ENCODE measurements at regions not wholly inside any gene's neighbourhood (a gene's known extent, or its start where the extent isn't known, plus 50 kb on each side); places are given as distances from the start of the nearest gene placed in this dataset.

- TF ChIP-seq POLR2A (IDR thresholded peaks at IDR 0.05) = no peak
- no peak for TF ChIP-seq CTCF (IDR thresholded peaks at IDR 0.05)
- no peak for TF ChIP-seq POLR2AphosphoS5 (IDR thresholded peaks at IDR 0.05)
Measured at GRCh38 chr4:147198411-147199051, 252.9 kb upstream of the TTC29 start.
